Esophagus muscularis mucosa (tissue), 4 donors: ENCODE measurements at regions not wholly inside any gene's neighbourhood (a gene's known extent, or its start where the extent isn't known, plus 50 kb on each side); places are given as distances from the start of the nearest gene placed in this dataset.

ENCODE experiments used
- DNase-seq: peaks from one replicate; pipeline ENCODE4 v3.0.0-alpha.2; 2017; ENCODE audit errors: extremely low spot score
- H3K27ac ChIP-seq, 4 donors: fragments of 200-600 bp; sonication (generic); replicated peaks in 1 of 4; 1 replicate in 3 of 4; 2 replicates in 1 of 4; pipeline ENCODE4 v1.5.1; 2016 to 2019; ENCODE audit warnings: mild to moderate bottlenecking in 1 of 4
- H3K27me3 ChIP-seq, 4 donors: fragments of 200-600 bp; sonication (generic); one replicate each; pipeline versions ENCODE4 v1.5.1 to v1.6.0; 2016 to 2019
- H3K36me3 ChIP-seq, 4 donors: fragments of 200-600 bp; sonication (generic); one replicate each; pipeline ENCODE4 v1.5.1; 2016 to 2019
- H3K4me1 ChIP-seq, 4 donors: fragments of 200-600 bp; sonication (generic); one replicate each; pipeline ENCODE4 v1.5.1; 2016 to 2019
- H3K4me3 ChIP-seq, 4 donors: fragments of 200-600 bp; sonication (generic); 1 replicate in 2 of 4; 2 replicates in 2 of 4; pipeline ENCODE4 v1.5.1; 2016 to 2019; ENCODE audit warnings: mild to moderate bottlenecking in 4 of 4, moderate library complexity in 1 of 4
- H3K9me3 ChIP-seq, 4 donors: fragments of 200-600 bp; sonication (generic); 1 replicate in 3 of 4; 2 replicates in 1 of 4; pipeline ENCODE4 v1.5.1; 2016 to 2019
- CTCF ChIP-seq, 3 experiments: fragments of 200-600 bp in 2 of 3; fragments of 450-650 bp in 1 of 3; sonication (generic) in 2 of 3; IDR thresholded peaks; one replicate each; pipeline ENCODE4 v1.5.1; 2017 to 2019; ENCODE audit warnings: antibody characterized with exemption in 3 of 3, mild to moderate bottlenecking in 2 of 3, moderate library complexity in 1 of 3
- EP300 ChIP-seq: sonication (generic); formaldehyde crosslinking; IDR thresholded peaks from one replicate; pipeline ENCODE4 v1.6.1; 2017; ENCODE audit warnings: antibody characterized with exemption
- POLR2A ChIP-seq: fragments of 450-650 bp; IDR thresholded peaks from one replicate; pipeline ENCODE4 v1.6.1; 2017; ENCODE audit warnings: antibody characterized with exemption, moderate library complexity, mild to moderate bottlenecking, low read depth
- POLR2AphosphoS5 ChIP-seq, 2 donors: sonication (generic); formaldehyde crosslinking; IDR thresholded peaks; one replicate each; pipeline ENCODE4 v1.6.1; 2017; ENCODE audit warnings: antibody characterized with exemption in 2 of 2
- WGBS: methylation state at CpG from one replicate; pipeline ENCODE4 v1.1.5; 2018; 5-methylcytosine and 5-hydroxymethylcytosine counted together
- intact Hi-C: fragments of 100-400 bp; cut with DNase I; formaldehyde crosslinking; loops from one replicate; pipeline ENCODE4 v1.15.1; 2023

- no peak for DNase-seq
- Histone ChIP-seq H3K27ac (no peak overlapping the region), H3K9me3 (no peaks in the 10 kb centered on the region), H3K4me3 (no peak overlapping the region), H3K27me3 (no peaks in the 10 kb centered on the region), H3K4me1 (no peaks in the 10 kb centered on the region), H3K36me3 (no peaks in the 10 kb centered on the region)
- 83% methylated on average over 1 of the region's 1 CpG for WGBS
- intact Hi-C loops = no loop called here
- TF ChIP-seq EP300 = no peak
- TF ChIP-seq POLR2AphosphoS5 (IDR thresholded peaks at IDR 0.05) = no peak
- TF ChIP-seq CTCF (IDR thresholded peaks at IDR 0.05) = no peak
- no peak for TF ChIP-seq POLR2A
Measured at GRCh38 chr11:97890466-97890865, 1130.3 kb upstream of the CNTN5 start.

DNA sequence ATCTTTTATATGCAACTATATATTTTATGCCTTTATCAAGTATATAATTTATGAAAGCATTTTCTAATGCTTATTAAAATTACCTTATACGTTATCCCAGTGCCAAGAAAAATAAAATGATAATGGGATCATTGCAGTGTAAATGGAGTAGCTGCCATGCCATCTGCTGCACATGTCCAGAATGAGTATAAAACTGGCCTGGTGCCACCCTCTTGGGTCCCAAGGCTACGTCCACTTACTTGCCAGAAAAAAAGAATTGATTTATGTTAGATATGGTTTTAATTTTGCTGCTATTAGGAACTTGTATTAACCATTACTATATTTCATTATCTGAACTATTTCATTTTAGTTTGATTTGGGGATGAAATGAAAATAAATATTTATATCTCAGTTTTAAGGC is 1127.1 kb upstream of the CNTN5 start:
- H3K27me3 ChIP-seq = no peaks in the 10 kb centered on the region
- H3K4me3 ChIP-seq = no peak overlapping the region
- TF ChIP-seq EP300 = no peak
- intact Hi-C loops = no loop called here
- H3K36me3 ChIP-seq = no peaks in the 10 kb centered on the region
- no peaks in the 10 kb centered on the region for H3K4me1 ChIP-seq
- 43% methylated on average over 2 of the region's 2 CpGs for WGBS
- H3K27ac ChIP-seq = no peak overlapping the region
- H3K9me3 ChIP-seq = no peaks in the 10 kb centered on the region
- no peak for DNase-seq

DNA sequence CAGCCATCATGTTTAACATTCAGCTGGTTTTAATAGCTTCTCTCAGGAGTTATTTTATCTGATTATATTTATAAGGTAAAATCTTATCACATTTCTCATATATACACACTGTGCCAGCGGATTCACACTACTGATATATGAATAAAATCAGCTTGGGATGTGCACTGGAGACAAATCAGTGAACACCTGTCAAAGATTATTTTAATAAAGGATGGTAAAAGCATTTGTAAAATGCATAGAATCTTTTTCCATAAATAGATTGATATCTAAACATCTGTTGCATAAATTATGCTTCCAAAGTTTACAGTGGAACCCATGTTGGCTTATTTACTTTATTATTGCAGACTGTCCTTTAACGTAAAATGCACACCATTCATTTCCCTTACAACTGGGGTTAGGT is 1125.8 kb upstream of the CNTN5 start:
- Histone ChIP-seq H3K27ac (no peak overlapping the region), H3K4me1 (no peaks in the 10 kb centered on the region), H3K9me3 (no peaks in the 10 kb centered on the region), H3K4me3 (no peak overlapping the region), H3K36me3 (no peaks in the 10 kb centered on the region), H3K27me3 (no peaks in the 10 kb centered on the region)
- DNase-seq = no peak
- TF ChIP-seq POLR2A = no peak
- WGBS = 89% methylated on average over 2 of the region's 2 CpGs
- intact Hi-C loops = no loop called here

GRCh38 chr11:97895572-97895971 is 1125.2 kb upstream of the CNTN5 start:
- no peaks in the 10 kb centered on the region for H3K27me3 ChIP-seq
- no peak for DNase-seq
- intact Hi-C loops = no loop called here
- 92% methylated on average over 3 of the region's 3 CpGs for WGBS
- H3K27ac ChIP-seq = no peak overlapping the region
- H3K4me3 ChIP-seq = no peak overlapping the region
- no peaks in the 10 kb centered on the region for H3K9me3 ChIP-seq
- no peaks in the 10 kb centered on the region for H3K4me1 ChIP-seq
- TF ChIP-seq EP300 (no peak), CTCF (IDR thresholded peaks at IDR 0.05) (no peak), POLR2A (no peak), POLR2AphosphoS5 (IDR thresholded peaks at IDR 0.05) (no peak)
- no peaks in the 10 kb centered on the region for H3K36me3 ChIP-seq

GRCh38 chr11:97902828-97903227 is 1117.9 kb upstream of the CNTN5 start:
- no peak for TF ChIP-seq EP300
- TF ChIP-seq CTCF (IDR thresholded peaks at IDR 0.05) = no peak
- no peak for TF ChIP-seq POLR2A
- no peak for TF ChIP-seq POLR2AphosphoS5 (IDR thresholded peaks at IDR 0.05)
- no peak overlapping the region for H3K4me3 ChIP-seq
- no peaks in the 10 kb centered on the region for H3K9me3 ChIP-seq
- H3K36me3 ChIP-seq = no peaks in the 10 kb centered on the region
- H3K4me1 ChIP-seq = no peaks in the 10 kb centered on the region
- H3K27ac ChIP-seq = no peak overlapping the region
- no peaks in the 10 kb centered on the region for H3K27me3 ChIP-seq
- intact Hi-C loops = no loop called here
- no peak for DNase-seq
- 83% methylated on average over 1 of the region's 1 CpG for WGBS

- no peaks in the 10 kb centered on the region for H3K4me1 ChIP-seq
- no peak overlapping the region for H3K4me3 ChIP-seq
- no peak for DNase-seq
- no peak overlapping the region for H3K27ac ChIP-seq
- H3K27me3 ChIP-seq = no peaks in the 10 kb centered on the region
- intact Hi-C loops = no loop called here
- H3K9me3 ChIP-seq = no peaks in the 10 kb centered on the region
- TF ChIP-seq POLR2AphosphoS5 (IDR thresholded peaks at IDR 0.05) (no peak), POLR2A (no peak), CTCF (IDR thresholded peaks at IDR 0.05) (no peak), EP300 (no peak)
- H3K36me3 ChIP-seq = no peaks in the 10 kb centered on the region
Measured at GRCh38 chr11:97905101-97905500, 1115.6 kb upstream of the CNTN5 start.
